Neural progenitor cell (in vitro differentiated cells): ENCODE measurements at regions not wholly inside any gene's neighbourhood (a gene's known extent, or its start where the extent isn't known, plus 50 kb on each side); places are given as distances from the start of the nearest gene placed in this dataset.

Experiments used
- EZH2 ChIP-seq: fragments of 200-600 bp; sonication (generic); IDR thresholded peaks from 2 replicates; pipeline ENCODE4 v1.6.1; 2017; ENCODE audit warnings: antibody characterized with exemption, mild to moderate bottlenecking, moderate library complexity
- TF ChIP-seq, protein P1 (sequence below): fragments of 200-600 bp; sonication (generic); IDR thresholded peaks from 2 replicates; pipeline ENCODE4 v1.5.1; 2017; ENCODE audit warnings: antibody characterized with exemption, mild to moderate bottlenecking

DNA sequence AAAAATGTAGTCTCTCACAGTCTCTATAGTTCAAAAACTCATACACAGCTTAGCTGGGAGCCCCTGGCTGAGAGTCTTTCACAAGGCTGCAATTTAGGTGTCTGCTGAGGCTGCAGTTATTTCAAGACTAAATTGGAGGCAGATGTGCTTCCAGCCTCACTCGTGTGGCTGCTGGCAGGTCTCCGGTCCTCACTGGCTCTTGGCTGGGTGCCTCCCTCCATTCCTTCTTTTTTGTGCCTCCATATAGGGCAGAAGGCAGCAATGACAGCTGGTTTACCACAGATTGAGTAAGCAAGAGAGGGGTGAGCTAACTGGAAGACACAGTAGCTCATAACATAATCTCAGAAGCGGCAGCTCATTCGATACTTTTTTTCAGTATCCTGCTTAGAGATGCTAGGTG lies 2167.7 kb upstream of the WWC1 start:
- TF ChIP-seq, protein P1, sequence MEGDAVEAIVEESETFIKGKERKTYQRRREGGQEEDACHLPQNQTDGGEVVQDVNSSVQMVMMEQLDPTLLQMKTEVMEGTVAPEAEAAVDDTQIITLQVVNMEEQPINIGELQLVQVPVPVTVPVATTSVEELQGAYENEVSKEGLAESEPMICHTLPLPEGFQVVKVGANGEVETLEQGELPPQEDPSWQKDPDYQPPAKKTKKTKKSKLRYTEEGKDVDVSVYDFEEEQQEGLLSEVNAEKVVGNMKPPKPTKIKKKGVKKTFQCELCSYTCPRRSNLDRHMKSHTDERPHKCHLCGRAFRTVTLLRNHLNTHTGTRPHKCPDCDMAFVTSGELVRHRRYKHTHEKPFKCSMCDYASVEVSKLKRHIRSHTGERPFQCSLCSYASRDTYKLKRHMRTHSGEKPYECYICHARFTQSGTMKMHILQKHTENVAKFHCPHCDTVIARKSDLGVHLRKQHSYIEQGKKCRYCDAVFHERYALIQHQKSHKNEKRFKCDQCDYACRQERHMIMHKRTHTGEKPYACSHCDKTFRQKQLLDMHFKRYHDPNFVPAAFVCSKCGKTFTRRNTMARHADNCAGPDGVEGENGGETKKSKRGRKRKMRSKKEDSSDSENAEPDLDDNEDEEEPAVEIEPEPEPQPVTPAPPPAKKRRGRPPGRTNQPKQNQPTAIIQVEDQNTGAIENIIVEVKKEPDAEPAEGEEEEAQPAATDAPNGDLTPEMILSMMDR: no peak
- no peak for TF ChIP-seq EZH2
